HepG2 (cell line): ENCODE measurements at regions not wholly inside any gene's neighbourhood (a gene's known extent, or its start where the extent isn't known, plus 50 kb on each side); places are given as distances from the start of the nearest gene placed in this dataset.

Experiments
- ATAC-seq: fragments of 200-7000 bp; cut with Tn5 transposase; 3 replicates; pipeline ENCODE4 v1.9.1; 2020; ENCODE audit warnings: mild to moderate bottlenecking, moderate library complexity
- BruUV-seq: library from RNA; stranded (reverse); fragments of 400-500 nt; replicated peaks from 2 replicates; lab custom pipeline; 2021; lab: Mats Ljungman, UMichigan
- CTCF ChIA-PET: fragments of 300-600 bp; formaldehyde crosslinking; extraction: SDS; loops from one replicate; lab custom pipeline; 2021; ENCODE audit warnings: low total read pairs, inconsistent platforms, low intra/inter-chr PET ratio; lab: Yijun Ruan, JAX
- POLR2A ChIA-PET: fragments of 350-600 bp; sonication (Branson Sonifier 250); formaldehyde crosslinking; loops from one replicate; lab custom pipeline; 2020; ENCODE audit warnings: antibody characterized with exemption, inconsistent platforms; lab: Yijun Ruan, JAX
- DNase-seq: peaks from one replicate; pipeline ENCODE4 v3.0.0-alpha.2; 2015; ENCODE audit warnings: low spot score
- FAIRE-seq: peaks from 3 replicates; lab custom pipeline; 2011; peaks lifted over from hg19 to GRCh38; lab: Jason Lieb, UNC
- H2AFZ ChIP-seq: one replicate; pipeline ENCODE4 v1.6.1; 2011; ENCODE audit warnings: low read length, inconsistent platforms
- H3K27ac ChIP-seq: fragments of 300-600 bp; 3 replicates; pipeline ENCODE4 v1.8.0; 2011; ENCODE audit warnings: mixed run types, mild to moderate bottlenecking, mixed read lengths, low read length, inconsistent platforms; ENCODE audit not compliant: insufficient read depth; ENCODE audit errors: extremely low read length
- H3K27me3 ChIP-seq, 2 experiments: fragments of 200-600 bp in 1 of 2; 2 replicates in 1 of 2; 3 replicates in 1 of 2; pipeline versions ENCODE4 v1.6.0 to v1.8.0; 2011; ENCODE audit warnings: low read length in 2 of 2, mild to moderate bottlenecking in 2 of 2, moderate library complexity in 2 of 2, inconsistent platforms in 1 of 2; ENCODE audit not compliant: insufficient read depth in 2 of 2, control insufficient read depth in 1 of 2
- H3K36me3 ChIP-seq, 2 experiments: fragments of 200-600 bp in 1 of 2; replicated peaks in 1 of 2; 2 replicates in 1 of 2; 3 replicates in 1 of 2; pipeline versions ENCODE4 v1.5.1 to v1.8.0; 2011; ENCODE audit warnings: low read length in 2 of 2, inconsistent platforms in 1 of 2; ENCODE audit not compliant: insufficient read depth in 2 of 2, control insufficient read depth in 1 of 2
- H3K4me1 ChIP-seq: 2 replicates; pipeline ENCODE4 v1.5.1; 2012; ENCODE audit warnings: low read length, inconsistent platforms; ENCODE audit not compliant: insufficient read depth
- H3K4me2 ChIP-seq: 2 replicates; pipeline ENCODE4 v1.6.0; 2011; ENCODE audit warnings: low read depth, low read length, inconsistent platforms
- H3K4me3 ChIP-seq, 3 experiments: fragments of 200-600 bp in 1 of 3; sonication (generic), shearing (Covaris generic) in 1 of 3; replicated peaks in 1 of 3; 2 replicates each; pipeline ENCODE4 v1.5.1; 2011 to 2016; ENCODE audit warnings: low read length in 3 of 3, inconsistent platforms in 2 of 3, low read depth in 2 of 3, mild to moderate bottlenecking in 2 of 3, control low read depth in 1 of 3, mixed read lengths in 1 of 3; ENCODE audit not compliant: insufficient read depth in 1 of 3
- H3K79me2 ChIP-seq: one replicate; pipeline ENCODE4 v1.6.1; 2011; ENCODE audit warnings: low read length, inconsistent platforms; ENCODE audit not compliant: insufficient read depth
- H3K9ac ChIP-seq: 2 replicates; pipeline ENCODE4 v1.6.0; 2011; ENCODE audit warnings: mild to moderate bottlenecking, low read depth, low read length, inconsistent platforms; ENCODE audit not compliant: insufficient read depth
- H3K9me3 ChIP-seq: 2 replicates; pipeline ENCODE4 v1.5.1; 2012; ENCODE audit warnings: mild to moderate bottlenecking, low read length
- H4K20me1 ChIP-seq: 2 replicates; pipeline ENCODE4 v1.6.0; 2011; ENCODE audit warnings: inconsistent platforms, mild to moderate bottlenecking, low read length, moderate library complexity; ENCODE audit not compliant: insufficient read depth
- CC2D1A ChIP-seq: sonication (generic); formaldehyde crosslinking; IDR thresholded peaks from 2 replicates; pipeline ENCODE4 v1.8.1; 2023; ENCODE audit warnings: mild to moderate bottlenecking, missing genetic modification reagents
- FOXK1 ChIP-seq: sonication (generic); formaldehyde crosslinking; IDR thresholded peaks from 2 replicates; pipeline ENCODE4 v1.4.0; 2020; ENCODE audit warnings: low read depth, missing genetic modification reagents, borderline replicate concordance
- GABPB1 ChIP-seq: IDR thresholded peaks from 2 replicates; pipeline ENCODE4 v1.6.1; 2016; ENCODE audit warnings: mild to moderate bottlenecking, missing genetic modification reagents, moderate library complexity, missing compliant biosample characterization
- NR2F6 ChIP-seq, 2 experiments: IDR thresholded peaks; 2 replicates each; pipeline ENCODE4 v1.6.1; 2016; ENCODE audit warnings: antibody characterized with exemption in 1 of 2, mild to moderate bottlenecking in 1 of 2
- PTBP1 ChIP-seq: fragments of 200-400 bp; formaldehyde crosslinking; IDR thresholded peaks from 2 replicates; pipeline ENCODE4 v1.6.1; 2018; ENCODE audit warnings: low read length, low read depth; ENCODE audit not compliant: poor library complexity, severe bottlenecking
- SKI ChIP-seq: fragments of 450-650 bp; IDR thresholded peaks from one replicate; pipeline ENCODE4 v1.6.1; 2018; ENCODE audit warnings: mild to moderate bottlenecking; ENCODE audit not compliant: partially characterized antibody
- SMAD3 ChIP-seq: sonication (generic); formaldehyde crosslinking; IDR thresholded peaks from 2 replicates; pipeline ENCODE4 v1.4.0; 2020; ENCODE audit warnings: missing genetic modification reagents
- ZNF24 ChIP-seq: fragments of 450-650 bp; IDR thresholded peaks from 2 replicates; pipeline ENCODE4 v1.6.1; 2017; ENCODE audit warnings: antibody characterized with exemption, mild to moderate bottlenecking
- ZNF329 ChIP-seq: sonication (generic); formaldehyde crosslinking; IDR thresholded peaks from 2 replicates; pipeline ENCODE4 v1.9.0; 2021; ENCODE audit warnings: low read depth, mild to moderate bottlenecking, missing genetic modification reagents
- ZNF446 ChIP-seq: sonication (generic); formaldehyde crosslinking; IDR thresholded peaks from 2 replicates; pipeline ENCODE4 v1.5.0; 2020; ENCODE audit warnings: mild to moderate bottlenecking, missing genetic modification reagents
- ZNF629 ChIP-seq: sonication (generic); formaldehyde crosslinking; conservative IDR thresholded peaks from 2 replicates; pipeline ENCODE4 v1.5.0; 2020; ENCODE audit warnings: missing genetic modification reagents
- ZNF660 ChIP-seq: sonication (generic); formaldehyde crosslinking; IDR thresholded peaks from 2 replicates; pipeline ENCODE4 v1.5.1; 2020; ENCODE audit warnings: mild to moderate bottlenecking, low read depth, missing genetic modification reagents, borderline replicate concordance
- WGBS: methylation state at CpG from one replicate; pipeline ENCODE4 v1.1.6; 2017; ENCODE audit warnings: low lambda C conversion rate; 5-methylcytosine and 5-hydroxymethylcytosine counted together
- in situ Hi-C: cut with HindIII; loops from 2 replicates; pipeline ENCODE4 v1.10.0; 2017; ENCODE audit warnings: low pct_unique_long_range_greater_than_20kb; ENCODE audit not compliant: extremely low pct_ligation_motif_present
- intact Hi-C: fragments of 100-400 bp; cut with micrococcal nuclease; formaldehyde crosslinking; loops from one replicate; pipeline ENCODE4 v1.10.0; 2022; ENCODE audit not compliant: unreplicated experiment
- TF ChIP-seq, protein P1 (sequence below): sonication (generic); formaldehyde crosslinking; IDR thresholded peaks from 2 replicates; pipeline ENCODE4 v1.4.0; 2020; ENCODE audit warnings: missing genetic modification reagents, borderline replicate concordance
- TF ChIP-seq, protein P2 (sequence below): sonication (generic); formaldehyde crosslinking; IDR thresholded peaks from 2 replicates; pipeline ENCODE4 v1.4.0; 2020; ENCODE audit warnings: missing genetic modification reagents
- TF ChIP-seq, protein P3 (sequence below): sonication (generic); formaldehyde crosslinking; IDR thresholded peaks from 2 replicates; pipeline ENCODE4 v1.4.0; 2020; ENCODE audit warnings: missing genetic modification reagents
- TF ChIP-seq, protein P4 (sequence below): sonication (generic); formaldehyde crosslinking; IDR thresholded peaks from 2 replicates; pipeline ENCODE4 v1.4.0; 2020; ENCODE audit warnings: low read depth, missing genetic modification reagents

DNA sequence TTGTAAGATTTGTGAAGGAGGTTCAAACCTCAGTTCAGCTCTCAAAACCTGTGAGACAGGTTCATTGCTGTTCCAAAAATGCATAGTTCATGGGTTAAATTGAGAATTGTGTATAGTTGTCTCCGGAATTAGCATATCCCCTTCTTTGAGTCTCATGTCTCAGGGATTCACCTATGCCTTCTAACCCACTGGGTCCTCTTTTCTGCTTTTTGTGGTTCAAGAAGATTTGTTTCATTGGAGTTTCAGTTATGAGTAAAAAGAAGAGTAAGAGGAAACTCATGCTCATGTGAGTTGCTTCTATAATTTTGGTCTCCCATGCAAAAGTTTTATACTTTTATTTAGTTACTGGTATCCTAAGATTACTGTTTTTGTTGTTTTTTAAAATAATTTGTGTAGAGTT, 1219.8 kb upstream of the ZEB2 start:
- no peaks in the 10 kb centered on the region for H3K9me3 ChIP-seq
- no TSS peak for BruUV-seq
- intact Hi-C loops: no loop called here
- H3K4me3 ChIP-seq: no peak overlapping the region
- no peaks in the 10 kb centered on the region for H3K4me1 ChIP-seq
- no peak for FAIRE-seq
- no peak for DNase-seq
- CTCF ChIA-PET: no interaction called here
- no peak for ATAC-seq
- H4K20me1 ChIP-seq: no peaks in the 10 kb centered on the region
- H3K36me3 ChIP-seq: no peaks in the 10 kb centered on the region
- in situ Hi-C loops: no loop called here
- H3K27ac ChIP-seq: no peak overlapping the region
- H3K4me2 ChIP-seq: no peak overlapping the region
- no peak overlapping the region for H2AFZ ChIP-seq
- no peaks in the 10 kb centered on the region for H3K27me3 ChIP-seq
- POLR2A ChIA-PET: no interaction called here
- no peaks in the 10 kb centered on the region for H3K79me2 ChIP-seq
- WGBS: 32% methylated on average over 1 of the region's 1 CpG
- no peak overlapping the region for H3K9ac ChIP-seq
- TF ChIP-seq CC2D1A (CRISPR knock-in tag): no peak
- TF ChIP-seq, protein P1, sequence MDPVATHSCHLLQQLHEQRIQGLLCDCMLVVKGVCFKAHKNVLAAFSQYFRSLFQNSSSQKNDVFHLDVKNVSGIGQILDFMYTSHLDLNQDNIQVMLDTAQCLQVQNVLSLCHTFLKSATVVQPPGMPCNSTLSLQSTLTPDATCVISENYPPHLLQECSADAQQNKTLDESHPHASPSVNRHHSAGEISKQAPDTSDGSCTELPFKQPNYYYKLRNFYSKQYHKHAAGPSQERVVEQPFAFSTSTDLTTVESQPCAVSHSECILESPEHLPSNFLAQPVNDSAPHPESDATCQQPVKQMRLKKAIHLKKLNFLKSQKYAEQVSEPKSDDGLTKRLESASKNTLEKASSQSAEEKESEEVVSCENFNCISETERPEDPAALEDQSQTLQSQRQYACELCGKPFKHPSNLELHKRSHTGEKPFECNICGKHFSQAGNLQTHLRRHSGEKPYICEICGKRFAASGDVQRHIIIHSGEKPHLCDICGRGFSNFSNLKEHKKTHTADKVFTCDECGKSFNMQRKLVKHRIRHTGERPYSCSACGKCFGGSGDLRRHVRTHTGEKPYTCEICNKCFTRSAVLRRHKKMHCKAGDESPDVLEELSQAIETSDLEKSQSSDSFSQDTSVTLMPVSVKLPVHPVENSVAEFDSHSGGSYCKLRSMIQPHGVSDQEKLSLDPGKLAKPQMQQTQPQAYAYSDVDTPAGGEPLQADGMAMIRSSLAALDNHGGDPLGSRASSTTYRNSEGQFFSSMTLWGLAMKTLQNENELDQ: no peak
- TF ChIP-seq, protein P2, sequence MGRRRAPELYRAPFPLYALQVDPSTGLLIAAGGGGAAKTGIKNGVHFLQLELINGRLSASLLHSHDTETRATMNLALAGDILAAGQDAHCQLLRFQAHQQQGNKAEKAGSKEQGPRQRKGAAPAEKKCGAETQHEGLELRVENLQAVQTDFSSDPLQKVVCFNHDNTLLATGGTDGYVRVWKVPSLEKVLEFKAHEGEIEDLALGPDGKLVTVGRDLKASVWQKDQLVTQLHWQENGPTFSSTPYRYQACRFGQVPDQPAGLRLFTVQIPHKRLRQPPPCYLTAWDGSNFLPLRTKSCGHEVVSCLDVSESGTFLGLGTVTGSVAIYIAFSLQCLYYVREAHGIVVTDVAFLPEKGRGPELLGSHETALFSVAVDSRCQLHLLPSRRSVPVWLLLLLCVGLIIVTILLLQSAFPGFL (CRISPR knock-in tag): no peak
- TF ChIP-seq PTBP1: no peak
- no peak for TF ChIP-seq ZNF24
- TF ChIP-seq, protein P3, sequence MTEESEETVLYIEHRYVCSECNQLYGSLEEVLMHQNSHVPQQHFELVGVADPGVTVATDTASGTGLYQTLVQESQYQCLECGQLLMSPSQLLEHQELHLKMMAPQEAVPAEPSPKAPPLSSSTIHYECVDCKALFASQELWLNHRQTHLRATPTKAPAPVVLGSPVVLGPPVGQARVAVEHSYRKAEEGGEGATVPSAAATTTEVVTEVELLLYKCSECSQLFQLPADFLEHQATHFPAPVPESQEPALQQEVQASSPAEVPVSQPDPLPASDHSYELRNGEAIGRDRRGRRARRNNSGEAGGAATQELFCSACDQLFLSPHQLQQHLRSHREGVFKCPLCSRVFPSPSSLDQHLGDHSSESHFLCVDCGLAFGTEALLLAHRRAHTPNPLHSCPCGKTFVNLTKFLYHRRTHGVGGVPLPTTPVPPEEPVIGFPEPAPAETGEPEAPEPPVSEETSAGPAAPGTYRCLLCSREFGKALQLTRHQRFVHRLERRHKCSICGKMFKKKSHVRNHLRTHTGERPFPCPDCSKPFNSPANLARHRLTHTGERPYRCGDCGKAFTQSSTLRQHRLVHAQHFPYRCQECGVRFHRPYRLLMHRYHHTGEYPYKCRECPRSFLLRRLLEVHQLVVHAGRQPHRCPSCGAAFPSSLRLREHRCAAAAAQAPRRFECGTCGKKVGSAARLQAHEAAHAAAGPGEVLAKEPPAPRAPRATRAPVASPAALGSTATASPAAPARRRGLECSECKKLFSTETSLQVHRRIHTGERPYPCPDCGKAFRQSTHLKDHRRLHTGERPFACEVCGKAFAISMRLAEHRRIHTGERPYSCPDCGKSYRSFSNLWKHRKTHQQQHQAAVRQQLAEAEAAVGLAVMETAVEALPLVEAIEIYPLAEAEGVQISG (CRISPR knock-in tag): no peak
- no peak for TF ChIP-seq GABPB1
- no peak for TF ChIP-seq ZNF660 (CRISPR knock-in tag)
- no peak for TF ChIP-seq ZNF329
- TF ChIP-seq, protein P4, sequence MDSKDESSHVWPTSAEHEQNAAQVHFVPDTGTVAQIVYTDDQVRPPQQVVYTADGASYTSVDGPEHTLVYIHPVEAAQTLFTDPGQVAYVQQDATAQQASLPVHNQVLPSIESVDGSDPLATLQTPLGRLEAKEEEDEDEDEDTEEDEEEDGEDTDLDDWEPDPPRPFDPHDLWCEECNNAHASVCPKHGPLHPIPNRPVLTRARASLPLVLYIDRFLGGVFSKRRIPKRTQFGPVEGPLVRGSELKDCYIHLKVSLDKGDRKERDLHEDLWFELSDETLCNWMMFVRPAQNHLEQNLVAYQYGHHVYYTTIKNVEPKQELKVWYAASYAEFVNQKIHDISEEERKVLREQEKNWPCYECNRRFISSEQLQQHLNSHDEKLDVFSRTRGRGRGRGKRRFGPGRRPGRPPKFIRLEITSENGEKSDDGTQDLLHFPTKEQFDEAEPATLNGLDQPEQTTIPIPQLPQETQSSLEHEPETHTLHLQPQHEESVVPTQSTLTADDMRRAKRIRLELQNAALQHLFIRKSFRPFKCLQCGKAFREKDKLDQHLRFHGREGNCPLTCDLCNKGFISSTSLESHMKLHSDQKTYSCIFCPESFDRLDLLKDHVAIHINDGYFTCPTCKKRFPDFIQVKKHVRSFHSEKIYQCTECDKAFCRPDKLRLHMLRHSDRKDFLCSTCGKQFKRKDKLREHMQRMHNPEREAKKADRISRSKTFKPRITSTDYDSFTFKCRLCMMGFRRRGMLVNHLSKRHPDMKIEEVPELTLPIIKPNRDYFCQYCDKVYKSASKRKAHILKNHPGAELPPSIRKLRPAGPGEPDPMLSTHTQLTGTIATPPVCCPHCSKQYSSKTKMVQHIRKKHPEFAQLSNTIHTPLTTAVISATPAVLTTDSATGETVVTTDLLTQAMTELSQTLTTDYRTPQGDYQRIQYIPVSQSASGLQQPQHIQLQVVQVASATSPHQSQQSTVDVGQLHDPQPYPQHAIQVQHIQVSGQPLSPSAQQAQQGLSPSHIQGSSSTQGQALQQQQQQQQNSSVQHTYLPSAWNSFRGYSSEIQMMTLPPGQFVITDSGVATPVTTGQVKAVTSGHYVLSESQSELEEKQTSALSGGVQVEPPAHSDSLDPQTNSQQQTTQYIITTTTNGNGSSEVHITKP: no peak
- no peak for TF ChIP-seq NR2F6 (IDR thresholded peaks at IDR 0.05)
- no peak for TF ChIP-seq NR2F6 (CRISPR knock-in tag; IDR thresholded peaks at IDR 0.05)
- TF ChIP-seq ZNF629: no peak
- TF ChIP-seq ZNF446 (CRISPR knock-in tag): no peak
- TF ChIP-seq SMAD3: no peak
- TF ChIP-seq SKI: no peak
- no peak for TF ChIP-seq FOXK1 (CRISPR knock-in tag)
